Hematopoietic multipotent progenitor cell treated with erythropoietin and hydrocortisone succinate and interleukin-3 and kit ligand, for 15 days (in vitro differentiated cells): ENCODE measurements at regions not wholly inside any gene's neighbourhood (a gene's known extent, or its start where the extent isn't known, plus 50 kb on each side); places are given as distances from the start of the nearest gene placed in this dataset.
"Not testable (repeated sequence)": the region's sequence is repeated elsewhere in the genome, so short reads cannot be mapped to it uniquely, and the experiment has no call there.

Source experiments
- DNase-seq: peaks from one replicate; pipeline ENCODE4 v3.0.0-alpha.2; 2015; ENCODE audit warnings: low spot score

- no peak for DNase-seq
Measured at GRCh38 chr1:5125208-5125607, 470.8 kb downstream of the AJAP1 start.

GRCh38 chr1:5120559-5120958 lies 466.1 kb downstream of the AJAP1 start:
- DNase-seq: no peak

GRCh38 chr1:5119366-5120234 lies 465.2 kb downstream of the AJAP1 start:
- DNase-seq: no peak

- DNase-seq: not testable (repeated sequence)
Measured at GRCh38 chr1:5118771-5119170, 464.4 kb downstream of the AJAP1 start.

GRCh38 chr1:5118292-5118691 lies 463.9 kb downstream of the AJAP1 start:
- not testable (repeated sequence) for DNase-seq

GRCh38 chr1:5111581-5111980 lies 457.2 kb downstream of the AJAP1 start:
- no peak for DNase-seq

GRCh38 chr1:5110508-5110907 lies 456.1 kb downstream of the AJAP1 start:
- DNase-seq: no peak

- no peak for DNase-seq
Measured at GRCh38 chr1:5109633-5110032, 455.2 kb downstream of the AJAP1 start.

- DNase-seq: no peak
Measured at GRCh38 chr1:5108740-5109139, 454.3 kb downstream of the AJAP1 start.

- no peak for DNase-seq
Measured at GRCh38 chr1:5105744-5106143, 451.3 kb downstream of the AJAP1 start.

- DNase-seq: no peak
Measured at GRCh38 chr1:5099558-5099957, 445.1 kb downstream of the AJAP1 start.

GRCh38 chr1:5098981-5099385 lies 444.6 kb downstream of the AJAP1 start:
- DNase-seq: no peak

GRCh38 chr1:5093042-5093441 lies 438.6 kb downstream of the AJAP1 start:
- no peak for DNase-seq

- DNase-seq: no peak
Measured at GRCh38 chr1:5084676-5085075, 430.3 kb downstream of the AJAP1 start.

GRCh38 chr1:5067246-5067645 lies 412.8 kb downstream of the AJAP1 start:
- no peak for DNase-seq

- no peak for DNase-seq
Measured at GRCh38 chr1:5053744-5054143, 399.3 kb downstream of the AJAP1 start.

- DNase-seq: no peak
Measured at GRCh38 chr1:5029136-5029535, 374.7 kb downstream of the AJAP1 start.

- DNase-seq: no peak
Measured at GRCh38 chr1:5012249-5012648, 357.8 kb downstream of the AJAP1 start.

- DNase-seq: no peak
Measured at GRCh38 chr1:5010656-5011055, 356.2 kb downstream of the AJAP1 start.

GRCh38 chr1:5010236-5010635 lies 355.8 kb downstream of the AJAP1 start:
- no peak for DNase-seq

GRCh38 chr1:5009376-5010065 lies 355.1 kb downstream of the AJAP1 start:
- DNase-seq: no peak

GRCh38 chr1:5005171-5005570 lies 350.8 kb downstream of the AJAP1 start:
- DNase-seq: no peak

GRCh38 chr1:5002676-5003075 lies 348.3 kb downstream of the AJAP1 start:
- no peak for DNase-seq
